GM19328 (cell line): ENCODE measurements at regions not wholly inside any gene's neighbourhood (a gene's known extent, or its start where the extent isn't known, plus 50 kb on each side); places are given as distances from the start of the nearest gene placed in this dataset.
"Not testable (repeated sequence)": the region's sequence is repeated elsewhere in the genome, so short reads cannot be mapped to it uniquely, and the experiment has no call there.

Experiments
- ATAC-seq: cut with Tn5 transposase; IDR thresholded peaks from one replicate; pipeline ENCODE4 v1.9.1; 2021; ENCODE audit warnings: mild to moderate bottlenecking, moderate library complexity; ENCODE audit not compliant: unreplicated experiment

- no peak for ATAC-seq
Measured at GRCh38 chr2:103166456-103167324, 404.9 kb downstream of the TMEM182 start.

- no peak for ATAC-seq
Measured at GRCh38 chr2:103167599-103167998, 405.8 kb downstream of the TMEM182 start.

- ATAC-seq: no peak
Measured at GRCh38 chr2:103169861-103170260, 408.0 kb downstream of the TMEM182 start.

GRCh38 chr2:103172821-103173220 lies 411.0 kb downstream of the TMEM182 start:
- ATAC-seq: no peak

GRCh38 chr2:103174711-103175110 lies 412.9 kb downstream of the TMEM182 start:
- no peak for ATAC-seq

- no peak for ATAC-seq
Measured at GRCh38 chr2:103176294-103176915, 414.6 kb downstream of the TMEM182 start.

GRCh38 chr2:103179798-103180197 lies 418.0 kb downstream of the TMEM182 start:
- ATAC-seq: no peak

- ATAC-seq: no peak
Measured at GRCh38 chr2:103183061-103183460, 421.2 kb downstream of the TMEM182 start.

GRCh38 chr2:103196802-103197201 lies 435.0 kb downstream of the TMEM182 start:
- no peak for ATAC-seq

- ATAC-seq: not testable (repeated sequence)
Measured at GRCh38 chr2:103200774-103201173, 438.9 kb downstream of the TMEM182 start.

GRCh38 chr2:103208916-103209315 lies 447.1 kb downstream of the TMEM182 start:
- no peak for ATAC-seq

- ATAC-seq: no peak
Measured at GRCh38 chr2:103213028-103213542, 451.3 kb downstream of the TMEM182 start.

- ATAC-seq: no peak
Measured at GRCh38 chr2:103218516-103218915, 456.7 kb downstream of the TMEM182 start.

GRCh38 chr2:103219398-103219797 lies 457.6 kb downstream of the TMEM182 start:
- no peak for ATAC-seq

GRCh38 chr2:103222969-103223368 lies 461.1 kb downstream of the TMEM182 start:
- no peak for ATAC-seq

- ATAC-seq: no peak
Measured at GRCh38 chr2:103230796-103231195, 469.0 kb downstream of the TMEM182 start.

- no peak for ATAC-seq
Measured at GRCh38 chr2:103232865-103233264, 471.0 kb downstream of the TMEM182 start.

- ATAC-seq: no peak
Measured at GRCh38 chr2:103233691-103234090, 471.9 kb downstream of the TMEM182 start.

GRCh38 chr2:103235283-103235682 lies 473.5 kb downstream of the TMEM182 start:
- no peak for ATAC-seq

- ATAC-seq: no peak
Measured at GRCh38 chr2:103249462-103249861, 487.6 kb downstream of the TMEM182 start.

GRCh38 chr2:103252781-103253180 lies 490.9 kb downstream of the TMEM182 start:
- ATAC-seq: no peak

GRCh38 chr2:103254611-103255010 lies 492.8 kb downstream of the TMEM182 start:
- no peak for ATAC-seq
